H1 (cell line): ENCODE measurements at regions not wholly inside any gene's neighbourhood (a gene's known extent, or its start where the extent isn't known, plus 50 kb on each side); places are given as distances from the start of the nearest gene placed in this dataset.

ENCODE experiments used
- CTCF ChIA-PET: fragments of 300-600 bp; sonication (Branson Sonifier 250); formaldehyde crosslinking; loops from one replicate; lab custom pipeline; 2021; ENCODE audit not compliant: partially characterized antibody; lab: Charles Lee
- POLR2A ChIA-PET: fragments of 300-600 bp; sonication (Branson Sonifier 250); formaldehyde crosslinking; loops from one replicate; lab custom pipeline; 2021; ENCODE audit warnings: inconsistent platforms; ENCODE audit not compliant: partially characterized antibody; lab: Charles Lee
- DNase-seq, 2 experiments: peaks; one replicate each; pipeline versions ENCODE4 v3.0.0 to v3.0.0-alpha.2; 2010 to 2022; ENCODE audit warnings: low spot score in 2 of 2, low read depth in 1 of 2, mixed read lengths in 1 of 2
- FAIRE-seq: peaks from 2 replicates; lab custom pipeline; 2011; peaks lifted over from hg19 to GRCh38; lab: Jason Lieb, UNC
- H2AFZ ChIP-seq: 2 replicates; pipeline ENCODE4 v1.8.1; 2012; ENCODE audit warnings: low read length, inconsistent platforms
- H2AK5ac ChIP-seq: 2 replicates; pipeline ENCODE4 v1.6.1; 2013; ENCODE audit warnings: low read depth, low read length
- H2BK120ac ChIP-seq: replicated peaks from 2 replicates; pipeline ENCODE3; 2013; ENCODE audit warnings: low read depth, low read length, inconsistent platforms
- H2BK12ac ChIP-seq: 2 replicates; pipeline ENCODE4 v1.6.1; 2013; ENCODE audit warnings: low read depth, low read length
- H2BK15ac ChIP-seq: 2 replicates; pipeline ENCODE4 v1.6.1; 2013; ENCODE audit warnings: low read length
- H2BK20ac ChIP-seq: 2 replicates; pipeline ENCODE4 v1.6.1; 2013; ENCODE audit warnings: low read length
- H2BK5ac ChIP-seq: 2 replicates; pipeline ENCODE4 v1.6.1; 2013; ENCODE audit warnings: low read depth, low read length
- H3K14ac ChIP-seq: 2 replicates; pipeline ENCODE4 v1.6.1; 2013; ENCODE audit warnings: inconsistent platforms; ENCODE audit not compliant: insufficient read length
- H3K18ac ChIP-seq: 2 replicates; pipeline ENCODE4 v1.6.1; 2013; ENCODE audit warnings: low read length; ENCODE audit errors: extremely low read depth
- H3K23ac ChIP-seq: 2 replicates; pipeline ENCODE4 v1.6.1; 2013; ENCODE audit warnings: inconsistent platforms; ENCODE audit not compliant: insufficient read length
- H3K23me2 ChIP-seq: 2 replicates; pipeline ENCODE4 v1.6.1; 2013; ENCODE audit warnings: low read depth, low read length
- H3K27ac ChIP-seq: 2 replicates; pipeline ENCODE4 v1.6.1; 2011; ENCODE audit warnings: low read depth, low read length, inconsistent platforms
- H3K27me3 ChIP-seq, 4 experiments: replicated peaks in 1 of 4; 1 replicate in 1 of 4; 2 replicates in 3 of 4; pipeline versions ENCODE4 v1.6.1 to v1.8.1; 2011 to 2013; ENCODE audit warnings: low read length in 3 of 4, mild to moderate bottlenecking in 3 of 4, inconsistent platforms in 2 of 4, mixed read lengths in 2 of 4, moderate library complexity in 1 of 4; ENCODE audit not compliant: control insufficient read depth in 3 of 4, insufficient read depth in 3 of 4; ENCODE audit errors: extremely low read depth in 1 of 4
- H3K36me3 ChIP-seq, 4 experiments: 2 replicates each; pipeline versions ENCODE4 v1.6.1 to v1.8.1; 2011 to 2013; ENCODE audit warnings: mild to moderate bottlenecking in 4 of 4, low read length in 3 of 4, moderate library complexity in 2 of 4, control low read depth in 1 of 4, inconsistent platforms in 1 of 4; ENCODE audit not compliant: insufficient read depth in 4 of 4, control insufficient read depth in 2 of 4
- H3K4ac ChIP-seq: replicated peaks from 2 replicates; pipeline ENCODE3; 2013; ENCODE audit warnings: low read length, low read depth, mixed read lengths, inconsistent platforms; ENCODE audit not compliant: insufficient read length
- H3K4me1 ChIP-seq, 4 experiments: replicated peaks in 1 of 4; 1 replicate in 1 of 4; 2 replicates in 3 of 4; pipeline versions ENCODE4 v1.6.1 to v1.8.1; 2011 to 2013; ENCODE audit warnings: low read length in 3 of 4, inconsistent platforms in 2 of 4, mixed read lengths in 1 of 4; ENCODE audit not compliant: insufficient read depth in 4 of 4, control insufficient read depth in 3 of 4
- H3K4me2 ChIP-seq, 2 experiments: 2 replicates each; pipeline versions ENCODE4 v1.6.1 to v1.8.1; 2011 to 2013; ENCODE audit warnings: low read depth in 2 of 2, low read length in 2 of 2, control low read depth in 1 of 2, inconsistent platforms in 1 of 2, mild to moderate bottlenecking in 1 of 2; ENCODE audit not compliant: insufficient read depth in 1 of 2
- H3K4me3 ChIP-seq, 4 experiments: fragments of 200-600, 300-600 bp in 1 of 4; sonication (generic), shearing (Covaris generic), sonication (Bioruptor Twin) in 1 of 4; 2 replicates each; pipeline versions ENCODE4 v1.5.1 to v1.8.1; 2011 to 2016; ENCODE audit warnings: low read length in 4 of 4, low read depth in 3 of 4, control low read depth in 2 of 4, inconsistent platforms in 2 of 4, mild to moderate bottlenecking in 2 of 4, mixed read lengths in 1 of 4, moderate library complexity in 1 of 4; ENCODE audit not compliant: insufficient read depth in 2 of 4; ENCODE audit errors: extremely low read depth in 1 of 4
- H3K56ac ChIP-seq: replicated peaks from 2 replicates; pipeline ENCODE3; 2013; ENCODE audit warnings: low read depth, mild to moderate bottlenecking, mixed read lengths, low read length, inconsistent platforms; ENCODE audit not compliant: insufficient read length
- H3K79me1 ChIP-seq: 2 replicates; pipeline ENCODE4 v1.6.1; 2013; ENCODE audit warnings: low read depth, low read length, control low read depth
- H3K79me2 ChIP-seq, 2 experiments: 2 replicates each; pipeline versions ENCODE4 v1.6.1 to v1.8.1; 2012 to 2013; ENCODE audit warnings: low read length in 2 of 2, mild to moderate bottlenecking in 2 of 2, inconsistent platforms in 1 of 2; ENCODE audit not compliant: insufficient read depth in 2 of 2, control insufficient read depth in 1 of 2
- H3K9ac ChIP-seq, 4 experiments: replicated peaks in 1 of 4; 1 replicate in 1 of 4; 2 replicates in 3 of 4; pipeline versions ENCODE4 v1.6.1 to v1.8.1; 2011 to 2013; ENCODE audit warnings: low read depth in 3 of 4, low read length in 3 of 4, control low read depth in 2 of 4, mild to moderate bottlenecking in 2 of 4, moderate library complexity in 2 of 4, inconsistent platforms in 1 of 4; ENCODE audit errors: extremely low read depth in 1 of 4
- H3K9me3 ChIP-seq, 2 experiments: 2 replicates each; pipeline versions ENCODE4 v1.6.1 to v1.8.1; 2012 to 2013; ENCODE audit warnings: mild to moderate bottlenecking in 2 of 2, moderate library complexity in 2 of 2, control low read depth in 1 of 2, inconsistent platforms in 1 of 2, low read depth in 1 of 2, low read length in 1 of 2, mixed read lengths in 1 of 2; ENCODE audit not compliant: insufficient read depth in 2 of 2
- H4K20me1 ChIP-seq, 2 experiments: replicated peaks in 1 of 2; 2 replicates each; pipeline versions ENCODE3 to v1.8.1; 2011 to 2013; ENCODE audit warnings: inconsistent platforms in 2 of 2, low read length in 2 of 2, mild to moderate bottlenecking in 1 of 2; ENCODE audit not compliant: insufficient read depth in 2 of 2, control insufficient read depth in 1 of 2
- H4K5ac ChIP-seq: 2 replicates; pipeline ENCODE4 v1.6.1; 2013; ENCODE audit warnings: low read length, low read depth, mixed read lengths, inconsistent platforms; ENCODE audit not compliant: insufficient read length
- H4K8ac ChIP-seq: 2 replicates; pipeline ENCODE4 v1.8.0; 2013; ENCODE audit warnings: mild to moderate bottlenecking, moderate library complexity, low read length, inconsistent platforms; ENCODE audit not compliant: insufficient read depth; ENCODE audit errors: extremely low read depth
- H4K91ac ChIP-seq: replicated peaks from 2 replicates; pipeline ENCODE3; 2013; ENCODE audit warnings: low read length, mixed read lengths, inconsistent platforms; ENCODE audit not compliant: insufficient read length
- ATF2 ChIP-seq: IDR thresholded peaks from 2 replicates; pipeline ENCODE4 v1.6.1; 2012; ENCODE audit warnings: low read length, inconsistent platforms
- GABPA ChIP-seq: IDR thresholded peaks from 2 replicates; pipeline ENCODE4 v1.6.1; 2011; ENCODE audit warnings: mild to moderate bottlenecking, low read length, moderate library complexity, borderline replicate concordance; ENCODE audit not compliant: insufficient read depth
- KDM1A ChIP-seq: fragments of 200-600, 300-600 bp; sonication (generic); IDR thresholded peaks from 2 replicates; pipeline ENCODE4 v1.7.1; 2016; ENCODE audit warnings: mild to moderate bottlenecking, low read length, borderline replicate concordance
- KDM4A ChIP-seq: IDR thresholded peaks from one replicate; pipeline ENCODE4 v1.7.1; 2012; ENCODE audit warnings: low read depth, mild to moderate bottlenecking, moderate library complexity, low read length, inconsistent platforms; ENCODE audit not compliant: severe bottlenecking
- PHF8 ChIP-seq: fragments of 200-600 bp; sonication (generic); conservative IDR thresholded peaks from 2 replicates; pipeline ENCODE4 v1.7.1; 2012; ENCODE audit warnings: low read depth, mild to moderate bottlenecking, inconsistent platforms, low read length, moderate library complexity
- RAD21 ChIP-seq, 2 experiments: IDR thresholded peaks in 1 of 2; conservative IDR thresholded peaks in 1 of 2; 2 replicates each; pipeline ENCODE4 v1.6.1; 2011; ENCODE audit warnings: low read depth in 2 of 2, low read length in 2 of 2, improper control_type of control experiment in 1 of 2, inconsistent platforms in 1 of 2, mild to moderate bottlenecking in 1 of 2, moderate library complexity in 1 of 2
- RBBP5 ChIP-seq: IDR thresholded peaks from 2 replicates; pipeline ENCODE4 v1.7.1; 2012; ENCODE audit warnings: low read depth, mild to moderate bottlenecking, inconsistent platforms, low read length, moderate library complexity, borderline replicate concordance
- TAF7 ChIP-seq: optimal IDR thresholded peaks from 2 replicates; pipeline ENCODE3; 2011; ENCODE audit warnings: low read depth, mild to moderate bottlenecking, inconsistent platforms, low read length, moderate library complexity, borderline replicate concordance
- WGBS, 2 experiments: shearing (Covaris generic) in 1 of 2; methylation state at CpG; one replicate each; pipeline versions ENCODE4 v1.1.6 to v1.1.7; 2013 to 2015; ENCODE audit warnings: low lambda C conversion rate in 2 of 2, mixed read lengths in 2 of 2, inconsistent platforms in 1 of 2, low coverage in 1 of 2, missing lambda C conversion rate in 1 of 2; ENCODE audit not compliant: insufficient replicate concordance in 2 of 2, insufficient coverage in 1 of 2, insufficient read length in 1 of 2; ENCODE audit errors: extremely low coverage in 1 of 2, missing lambda C conversion rate in 1 of 2; 5-methylcytosine and 5-hydroxymethylcytosine counted together

- Histone ChIP-seq H2BK5ac (no peak overlapping the region; the same call in 1 of the 2 replicates), H3K36me3 (no peaks in the 10 kb centered on the region), H2BK120ac (no peak overlapping the region), H2AK5ac (no peak overlapping the region), H4K91ac (no peak overlapping the region), H4K8ac (no peak overlapping the region), H3K23me2 (no peaks in the 10 kb centered on the region), H3K14ac (no peak overlapping the region), H3K27ac (0 out of 2 replicates have a peak overlapping the region, but pooled peaks have one; percentile 45), H3K4me3 (no peak overlapping the region), H3K9ac (no peak overlapping the region), H4K20me1 (no peaks in the 10 kb centered on the region), H4K5ac (no peak overlapping the region), H3K27me3 (no peaks in the 10 kb centered on the region), H3K23ac (no peak overlapping the region), H3K79me1 (no peaks in the 10 kb centered on the region), H3K9me3 (peaks cover 0 to 5% of the 10 kb centered on the region in 2 experiments; a peak in 1 of 4 replicates), H3K79me2 (no peaks in the 10 kb centered on the region), H3K4ac (no peak overlapping the region), H3K4me2 (no peak overlapping the region), H3K56ac (no peak overlapping the region), H2BK12ac (peak overlapping the region; percentile 7; the same call in 1 of the 2 replicates), H3K4me1 (peaks cover 0 to 16% (median 5%) of the 10 kb centered on the region in 4 experiments; a peak in 5 of 7 replicates), H2BK20ac (peak overlapping the region; percentile 56; the same call in 1 of the 2 replicates), H2AFZ (0 out of 2 replicates have a peak overlapping the region, but pooled peaks have one; percentile 19), H3K18ac (peak overlapping the region; percentile 72; the same call in 1 of the 2 replicates), H2BK15ac (peak overlapping the region; percentile 95; the same call in 1 of the 2 replicates)
- POLR2A ChIA-PET, result no interaction called here
- FAIRE-seq (no peak), DNase-seq (peak in 1 of 2 experiments; percentile 52)
- WGBS, 2 experiments, result 59% methylated on average over 4 of the region's 4 CpGs; no CpG with 5 or more reads in 1 of the 2 experiments
- CTCF ChIA-PET, result interaction anchor here (3.7 to 10.1 kb wide), 2 partner anchors 15 to 106 kb away, joined by 12 to 67 read pairs; no protein-coding TSS in a partner anchor
- TF ChIP-seq TAF7 (no peak), RAD21 (IDR thresholded peaks at IDR 0.05 in 1 of 2, conservative IDR thresholded peaks at IDR 0.05 in 1 of 2; ENCODE audit: low read depth in 2 of 2, low read length in 2 of 2) (no peak), KDM1A (no peak), PHF8 (no peak), ATF2 (no peak), RBBP5 (no peak), GABPA (no peak), KDM4A (no peak)
Observed at GRCh38 chr7:98730326-98730725, 113.2 kb downstream of the NPTX2 start.
